Activated CD4-positive, alpha-beta T cell treated with anti-CD3 and anti-CD28 coated beads for 48 hours (primary cell): ENCODE measurements at regions not wholly inside any gene's neighbourhood (a gene's known extent, or its start where the extent isn't known, plus 50 kb on each side); places are given as distances from the start of the nearest gene placed in this dataset.

Experiments used
- DNase-seq: peaks from one replicate; pipeline ENCODE4 v3.0.0-alpha.2; 2020

DNA sequence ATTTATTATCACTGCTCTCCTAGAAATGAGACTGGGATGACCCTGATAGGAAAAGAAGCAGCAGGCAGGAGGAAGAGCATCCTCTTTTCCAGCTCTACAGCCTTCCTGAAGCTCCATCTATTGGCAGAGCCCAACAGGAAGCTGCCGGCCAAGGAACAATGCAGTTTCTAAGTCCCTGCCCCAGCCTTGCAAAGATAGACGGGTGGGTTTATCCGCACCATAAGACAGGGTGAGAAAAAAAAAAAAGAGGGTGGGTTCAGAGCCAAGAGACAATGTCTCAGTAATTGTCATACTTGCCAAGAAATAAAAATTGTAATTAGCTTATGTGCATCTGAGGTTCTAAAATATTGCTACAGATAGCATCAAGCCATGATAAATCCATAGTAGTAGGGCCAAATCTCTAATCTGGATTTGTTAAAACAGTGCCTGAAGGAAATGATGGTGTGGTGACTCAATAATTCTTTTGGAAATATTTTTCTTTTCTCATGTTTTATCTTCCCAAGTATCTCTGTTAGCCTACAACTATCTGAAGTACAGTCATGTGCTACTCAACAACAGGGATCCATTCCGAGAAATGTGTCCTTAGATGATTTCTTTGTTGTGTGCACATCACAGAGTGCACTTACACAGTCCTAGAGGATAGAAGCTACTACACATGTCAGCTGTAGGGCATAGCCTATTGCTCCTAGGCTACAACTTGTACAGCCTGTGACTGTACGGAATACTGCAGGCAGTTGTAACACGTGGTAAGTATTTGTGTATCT, 242.9 kb upstream of the CXCL12 start:
- no peak for DNase-seq

DNA sequence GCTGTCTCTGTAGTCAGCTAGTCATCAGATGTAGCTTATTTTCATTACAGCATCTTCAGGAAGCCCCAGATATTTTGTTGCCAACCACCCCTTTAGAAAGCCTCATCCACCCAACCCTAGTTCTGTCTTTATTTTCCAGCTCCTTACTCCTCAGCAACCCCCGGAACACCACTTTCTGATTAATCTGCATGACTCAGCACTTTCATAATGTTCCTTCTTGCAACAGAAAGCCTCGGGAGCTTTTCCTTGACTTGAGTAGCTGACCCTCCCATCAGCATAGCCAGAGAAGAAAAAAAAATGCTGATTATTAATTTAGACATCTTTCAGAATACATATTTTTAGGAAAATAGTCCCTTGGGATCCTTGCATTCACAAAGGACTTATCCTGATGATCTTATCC, 244.0 kb upstream of the CXCL12 start:
- no peak for DNase-seq

- DNase-seq, result no peak
Measured at GRCh38 chr10:44635176-44635575, 250.3 kb upstream of the CXCL12 start.

DNA sequence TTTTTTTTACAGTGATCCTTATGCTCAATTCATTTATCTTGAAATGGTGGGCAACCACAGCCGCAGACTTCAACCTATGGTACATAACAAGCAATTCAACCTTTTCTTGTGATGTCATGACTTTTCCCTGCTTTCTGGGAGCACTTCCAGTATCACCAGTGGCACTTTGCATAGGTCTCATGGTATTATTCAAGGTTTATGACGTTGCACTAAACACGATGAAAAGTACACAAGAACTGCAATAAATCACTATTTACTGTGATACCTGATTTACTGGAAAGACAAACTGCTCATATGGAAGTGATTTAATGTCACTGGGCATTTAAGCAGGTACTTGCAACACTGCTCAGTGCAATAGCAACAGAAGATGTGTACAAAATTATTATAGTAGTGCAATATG, 251.7 kb upstream of the CXCL12 start:
- no peak for DNase-seq

DNA sequence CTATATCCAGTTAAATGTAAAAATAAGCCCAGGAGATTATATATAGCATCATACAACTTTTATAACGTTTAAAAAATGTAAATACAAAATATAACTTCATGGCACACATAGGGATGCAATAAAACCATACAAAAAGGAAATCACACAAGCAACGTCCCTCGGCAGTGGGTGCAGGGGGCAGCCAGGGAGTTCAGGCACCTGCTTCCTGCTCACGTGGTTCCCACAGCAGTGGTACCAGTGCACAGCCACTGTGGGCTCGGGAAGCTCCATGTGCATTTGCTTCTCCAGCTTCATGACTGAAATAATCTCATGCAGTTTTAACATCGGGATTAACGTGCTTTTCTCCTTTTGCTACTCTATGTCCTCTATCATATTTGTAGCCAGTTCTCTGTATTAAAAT, 255.5 kb upstream of the CXCL12 start:
- DNase-seq, result no peak

GRCh38 chr10:44647473-44647872, 262.6 kb upstream of the CXCL12 start:
- DNase-seq, result no peak

- no peak for DNase-seq
Measured at GRCh38 chr10:44647877-44648542, 263.1 kb upstream of the CXCL12 start.

- DNase-seq, result no peak
Measured at GRCh38 chr10:44650691-44651661, 260.2 kb upstream of the TMEM72 start.

GRCh38 chr10:44651834-44652233, 259.3 kb upstream of the TMEM72 start:
- DNase-seq, result no peak

GRCh38 chr10:44659320-44659719, 251.8 kb upstream of the TMEM72 start:
- DNase-seq, result no peak

DNA sequence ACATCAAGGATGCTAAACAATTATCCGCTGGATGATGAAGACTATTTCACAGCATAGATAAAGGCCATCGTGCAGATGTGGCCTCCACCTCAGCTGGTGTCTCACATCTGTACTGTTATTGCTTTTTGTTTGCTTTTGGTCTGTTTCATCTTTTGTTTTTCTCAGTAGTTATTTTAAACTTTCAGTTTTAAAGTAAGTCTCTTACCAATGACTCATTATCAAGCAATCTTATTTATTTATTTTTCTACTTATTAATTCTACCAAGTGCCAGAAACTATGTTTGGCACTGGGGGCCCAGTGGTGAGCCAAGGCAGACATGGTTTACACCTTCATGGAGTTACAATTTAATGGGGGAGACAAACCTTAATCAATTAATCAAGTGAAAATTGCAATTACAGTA, 250.9 kb upstream of the TMEM72 start:
- DNase-seq, result no peak

DNA sequence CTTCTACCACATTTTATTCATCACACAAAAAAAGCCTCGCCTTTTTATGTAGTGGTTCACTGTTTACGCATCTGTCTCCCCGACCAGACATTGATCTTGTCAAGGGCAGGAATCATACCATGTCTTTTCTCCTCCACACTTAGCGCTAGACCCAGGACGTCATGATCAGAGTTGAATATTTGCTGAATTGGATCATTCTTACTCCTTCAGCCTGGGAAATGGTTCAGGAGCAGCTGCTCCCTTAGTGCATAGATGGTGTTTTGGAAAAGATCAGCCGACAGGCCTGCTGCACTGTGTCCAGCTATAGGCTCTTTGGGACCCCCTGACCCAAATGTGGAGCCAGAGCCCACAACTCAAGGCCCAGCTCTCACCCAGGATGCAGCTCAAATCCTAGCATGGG, 249.1 kb upstream of the TMEM72 start:
- no peak for DNase-seq

DNA sequence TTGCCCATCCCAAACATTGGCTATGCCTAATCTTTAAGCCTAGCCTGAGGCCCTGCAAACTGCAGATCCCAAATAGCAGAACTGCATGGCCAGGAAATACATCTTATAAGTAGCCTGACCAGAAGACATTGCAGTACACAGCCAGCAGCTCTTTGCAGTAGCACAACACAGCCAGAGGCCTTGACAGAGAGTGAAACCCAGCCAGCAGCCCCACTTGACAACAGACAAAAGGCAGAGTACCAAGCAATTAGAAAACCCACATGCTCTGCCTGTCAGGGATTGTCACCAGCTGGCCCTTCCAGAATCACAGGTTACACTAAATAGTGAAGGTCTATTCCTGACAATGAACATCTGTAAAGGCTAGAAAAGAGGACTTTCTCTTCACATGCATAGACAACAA, 242.8 kb upstream of the TMEM72 start:
- DNase-seq, result no peak

- no peak for DNase-seq
Measured at GRCh38 chr10:44671319-44671718, 239.8 kb upstream of the TMEM72 start.

DNA sequence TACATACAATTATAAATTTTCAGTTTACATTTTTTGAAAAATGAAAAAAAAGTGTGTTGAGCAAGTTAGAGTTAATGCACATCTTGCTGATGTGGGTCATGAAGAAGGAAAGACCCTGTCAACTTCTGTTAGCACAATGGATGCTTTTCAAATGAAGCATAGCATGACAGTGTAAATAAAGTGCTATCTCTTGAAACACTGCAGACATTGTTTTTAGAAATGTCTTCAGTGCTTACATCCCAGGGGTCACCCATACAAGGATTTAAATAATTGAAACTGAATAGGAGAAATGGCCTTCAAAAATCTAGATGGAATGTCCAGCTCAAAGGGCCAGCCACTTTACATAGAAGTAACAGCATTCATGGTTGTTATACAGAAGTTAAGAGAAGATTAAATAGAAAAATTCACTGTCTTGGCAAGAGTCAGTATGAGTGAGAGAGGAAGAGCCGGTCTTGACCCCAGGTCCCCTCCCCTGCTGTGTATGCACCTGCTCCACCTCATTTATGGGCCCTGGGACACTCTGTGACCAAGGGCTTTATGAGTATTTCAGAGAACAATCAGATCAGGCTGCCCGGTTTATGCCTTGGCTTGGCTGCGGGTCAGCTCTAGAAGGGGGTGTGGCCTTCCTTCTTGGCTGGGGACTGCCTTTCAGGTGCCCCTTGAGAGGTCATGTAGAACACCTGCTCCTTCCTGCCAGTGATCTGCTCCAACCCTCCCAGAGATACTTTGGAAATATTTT, 237.7 kb upstream of the TMEM72 start:
- DNase-seq, result no peak

DNA sequence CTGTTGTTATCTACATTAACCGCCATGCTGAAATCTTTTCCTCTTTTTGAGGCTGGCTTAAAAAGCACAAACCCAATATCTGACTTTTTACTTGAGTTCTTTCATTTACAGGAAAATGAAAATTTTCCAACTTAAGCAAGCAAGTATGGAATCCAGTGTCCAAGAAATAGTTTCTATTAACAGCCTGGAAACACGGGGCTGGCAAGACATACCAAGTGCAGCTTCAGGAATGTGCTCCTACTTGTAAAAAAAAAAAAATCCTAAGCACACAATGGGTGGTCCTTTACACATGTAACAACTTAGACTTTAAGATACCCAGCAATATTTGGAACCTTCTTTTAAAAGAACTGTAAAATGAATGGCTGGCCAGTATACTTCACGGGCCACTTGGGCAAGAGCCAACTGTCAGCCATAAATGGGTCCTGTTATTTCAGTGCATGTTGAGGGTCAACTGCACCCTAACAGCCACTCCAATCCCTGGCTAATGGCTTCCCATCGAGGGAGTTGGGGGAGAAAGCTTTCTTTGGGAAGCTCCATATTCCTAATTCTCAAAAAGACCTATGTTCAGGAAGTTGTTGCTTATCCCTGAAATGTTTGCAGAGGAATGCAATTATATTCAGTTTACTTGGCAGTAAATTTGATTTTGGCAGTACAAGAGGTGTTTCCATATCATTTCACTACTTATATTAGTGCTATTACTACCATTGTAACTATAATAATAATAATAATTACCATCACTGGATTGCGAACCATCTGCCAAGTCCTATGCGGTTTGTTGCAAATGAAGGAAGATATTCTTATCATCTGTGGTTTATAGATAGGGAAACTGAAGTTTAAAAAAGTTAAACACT, 236.4 kb upstream of the TMEM72 start:
- no peak for DNase-seq

GRCh38 chr10:44675387-44675874, 235.7 kb upstream of the TMEM72 start:
- DNase-seq, result no peak

GRCh38 chr10:44680764-44681163, 230.4 kb upstream of the TMEM72 start:
- no peak for DNase-seq

- no peak for DNase-seq
Measured at GRCh38 chr10:44682507-44682906, 228.6 kb upstream of the TMEM72 start.

GRCh38 chr10:44684661-44685060, 226.5 kb upstream of the TMEM72 start:
- DNase-seq, result no peak

GRCh38 chr10:44685220-44685619, 225.9 kb upstream of the TMEM72 start:
- no peak for DNase-seq

GRCh38 chr10:44685747-44686146, 225.4 kb upstream of the TMEM72 start:
- DNase-seq, result no peak
